GM18508 (cell line): ENCODE measurements at regions not wholly inside any gene's neighbourhood (a gene's known extent, or its start where the extent isn't known, plus 50 kb on each side); places are given as distances from the start of the nearest gene placed in this dataset.

Experiments used
- ATAC-seq: cut with Tn5 transposase; IDR thresholded peaks from one replicate; pipeline ENCODE4 v1.9.1; 2021; ENCODE audit warnings: moderate number of reproducible peaks; ENCODE audit not compliant: insufficient read depth, unreplicated experiment

- ATAC-seq = no peak
Measured at GRCh38 chr6:98641949-98642719, 192.2 kb upstream of the POU3F2 start.

GRCh38 chr6:98644063-98644462 lies 190.3 kb upstream of the POU3F2 start:
- no peak for ATAC-seq

- no peak for ATAC-seq
Measured at GRCh38 chr6:98648211-98648914, 186.0 kb upstream of the POU3F2 start.

- ATAC-seq = no peak
Measured at GRCh38 chr6:98650941-98651340, 183.4 kb upstream of the POU3F2 start.

GRCh38 chr6:98653179-98653578 lies 181.2 kb upstream of the POU3F2 start:
- no peak for ATAC-seq

GRCh38 chr6:98657764-98658163 lies 176.6 kb upstream of the POU3F2 start:
- ATAC-seq = no peak

- no peak for ATAC-seq
Measured at GRCh38 chr6:98669371-98669770, 165.0 kb upstream of the POU3F2 start.

GRCh38 chr6:98670045-98670746 lies 164.2 kb upstream of the POU3F2 start:
- no peak for ATAC-seq

- ATAC-seq = no peak
Measured at GRCh38 chr6:98672681-98673475, 161.5 kb upstream of the POU3F2 start.

GRCh38 chr6:98678481-98678880 lies 155.9 kb upstream of the POU3F2 start:
- no peak for ATAC-seq

- ATAC-seq = no peak
Measured at GRCh38 chr6:98686008-98686601, 148.3 kb upstream of the POU3F2 start.

- no peak for ATAC-seq
Measured at GRCh38 chr6:98687752-98688151, 146.6 kb upstream of the POU3F2 start.

- ATAC-seq = no peak
Measured at GRCh38 chr6:98695091-98695801, 139.1 kb upstream of the POU3F2 start.

GRCh38 chr6:98711380-98711779 lies 123.0 kb upstream of the POU3F2 start:
- no peak for ATAC-seq

- no peak for ATAC-seq
Measured at GRCh38 chr6:98716341-98716740, 118.0 kb upstream of the POU3F2 start.

GRCh38 chr6:98717322-98717877 lies 117.0 kb upstream of the POU3F2 start:
- no peak for ATAC-seq

- ATAC-seq = no peak
Measured at GRCh38 chr6:98717988-98718387, 116.4 kb upstream of the POU3F2 start.

GRCh38 chr6:98724537-98724936 lies 109.8 kb upstream of the POU3F2 start:
- no peak for ATAC-seq

- no peak for ATAC-seq
Measured at GRCh38 chr6:98747273-98747672, 87.1 kb upstream of the POU3F2 start.
